HG03520 (cell line): ENCODE measurements at regions not wholly inside any gene's neighbourhood (a gene's known extent, or its start where the extent isn't known, plus 50 kb on each side); places are given as distances from the start of the nearest gene placed in this dataset.
"Not testable (repeated sequence)": the region's sequence is repeated elsewhere in the genome, so short reads cannot be mapped to it uniquely, and the experiment has no call there.

Experiments
- ATAC-seq: cut with Tn5 transposase; IDR thresholded peaks from one replicate; pipeline ENCODE4 v1.9.1; 2021; ENCODE audit warnings: mild to moderate bottlenecking, moderate library complexity; ENCODE audit not compliant: unreplicated experiment

- no peak for ATAC-seq
Measured at GRCh38 chr4:74543983-74544382, 99.0 kb downstream of the AREG start.

GRCh38 chr4:74544655-74545361, 99.9 kb downstream of the AREG start:
- ATAC-seq = no peak

GRCh38 chr4:74545448-74545847, 100.5 kb downstream of the AREG start:
- ATAC-seq = no peak

DNA sequence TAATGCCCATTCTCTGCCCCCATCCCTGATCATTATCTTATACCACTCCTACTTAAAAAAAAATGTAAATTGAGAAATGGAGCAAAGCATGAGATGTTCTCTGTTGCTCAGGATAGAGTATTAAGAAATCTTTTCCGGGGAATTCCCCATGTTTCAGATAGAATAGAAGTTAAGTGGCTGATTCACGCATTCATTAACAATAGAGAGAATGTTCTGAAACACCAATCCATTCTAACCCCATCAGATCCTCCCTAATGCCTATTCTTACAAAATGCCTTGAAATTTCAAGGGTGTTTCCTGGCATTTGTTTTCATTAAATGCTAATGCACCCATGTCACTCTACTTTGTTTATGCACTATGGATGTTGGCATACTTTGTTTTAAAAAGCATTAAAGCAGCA, 101.1 kb downstream of the AREG start:
- ATAC-seq = no peak

DNA sequence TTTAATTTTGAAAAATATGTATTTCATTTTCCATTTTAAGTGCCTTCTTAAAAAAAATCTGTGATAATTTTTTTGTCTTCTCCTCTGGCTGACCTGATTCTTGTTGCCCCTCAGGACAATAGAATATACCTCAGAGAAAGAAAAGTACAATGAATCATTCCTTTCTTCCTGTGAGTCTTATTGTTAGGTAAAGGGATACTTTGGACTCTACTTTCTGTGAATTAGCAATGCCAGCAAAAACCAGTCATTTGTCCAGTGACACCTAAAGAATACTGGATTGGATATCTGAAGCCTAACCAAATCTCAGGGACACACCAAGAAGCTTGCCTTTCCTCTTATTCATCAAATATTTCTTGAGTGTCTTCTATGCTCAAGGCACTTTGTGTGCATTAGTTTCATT, 102.1 kb downstream of the AREG start:
- no peak for ATAC-seq

GRCh38 chr4:74548561-74548960, 103.6 kb downstream of the AREG start:
- ATAC-seq = no peak

GRCh38 chr4:74549936-74550335, 105.0 kb downstream of the AREG start:
- ATAC-seq = no peak

DNA sequence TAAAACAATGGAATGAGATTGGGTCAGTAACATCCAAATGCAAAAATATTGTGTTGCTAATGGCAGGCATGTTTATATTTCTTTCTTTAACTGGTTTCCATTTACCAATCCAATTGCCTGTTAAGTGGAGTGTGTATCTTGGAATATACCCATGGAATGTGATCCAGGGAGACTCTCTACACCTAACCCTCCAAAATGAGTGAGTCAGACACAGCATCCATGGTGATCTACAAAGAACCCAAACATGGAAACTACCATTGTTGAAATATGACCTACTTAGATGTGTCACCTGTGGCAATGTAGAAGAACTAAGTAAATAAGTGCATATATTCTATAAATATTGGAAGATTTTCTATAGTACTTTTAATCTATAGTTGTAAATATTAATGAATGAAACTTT, 110.3 kb downstream of the AREG start:
- ATAC-seq = no peak

DNA sequence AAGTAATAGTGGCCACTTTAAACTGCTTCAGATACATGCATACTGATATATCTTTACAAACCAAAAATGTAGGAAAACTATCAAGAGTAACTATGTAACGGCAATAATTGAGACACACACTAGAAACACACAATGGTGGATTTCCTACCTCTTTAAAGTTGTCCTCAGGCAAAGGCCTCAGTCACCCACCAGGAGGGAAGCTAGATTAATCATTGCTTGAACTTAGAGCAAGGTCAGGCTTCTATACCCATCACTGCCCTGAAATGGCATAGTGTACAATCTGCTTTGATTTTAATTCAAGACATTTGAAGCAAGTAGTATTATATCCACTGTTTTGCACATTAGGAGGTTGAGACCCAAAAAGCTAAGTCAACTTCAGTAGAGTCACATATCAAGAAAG, 110.9 kb downstream of the AREG start:
- ATAC-seq = no peak

DNA sequence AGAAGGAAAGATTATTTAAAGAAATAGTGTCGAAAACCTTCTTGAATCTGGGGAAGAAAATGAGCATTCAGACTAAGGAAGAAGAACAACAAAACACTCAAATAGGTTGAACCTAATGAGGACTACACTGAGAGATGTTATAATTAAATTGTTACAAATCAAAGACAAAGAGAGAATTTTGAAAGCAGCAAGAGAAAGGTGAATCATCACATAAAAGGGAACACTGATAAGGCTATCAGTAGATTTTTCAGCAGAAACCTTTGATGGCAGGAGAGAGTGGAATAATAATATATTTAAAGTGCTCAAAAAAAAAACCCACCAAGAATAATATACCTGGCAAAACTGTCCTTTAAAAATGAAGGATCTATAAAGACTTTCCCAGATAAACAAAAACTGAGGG, 114.9 kb downstream of the AREG start:
- ATAC-seq = no peak

GRCh38 chr4:74567981-74568380, 123.0 kb downstream of the AREG start:
- no peak for ATAC-seq

DNA sequence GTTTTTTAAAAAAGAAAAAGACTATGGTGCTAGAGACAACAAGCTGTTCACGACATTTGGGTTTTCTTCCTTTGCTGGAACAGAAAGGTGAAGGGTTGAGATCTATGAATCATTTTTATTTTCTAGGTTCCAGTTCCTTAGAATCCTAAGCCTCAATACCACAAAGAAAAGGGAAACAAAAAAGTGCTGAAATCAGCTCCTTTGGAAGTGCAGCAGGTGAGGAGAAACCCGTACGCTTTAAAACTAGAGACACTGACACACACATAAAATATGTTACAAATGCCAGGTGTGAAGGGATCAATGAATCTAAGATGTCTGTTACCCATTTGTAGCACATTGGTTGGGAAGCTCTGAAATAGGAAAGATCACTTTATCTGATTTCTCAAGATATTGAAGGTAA, 125.2 kb downstream of the AREG start:
- ATAC-seq = no peak

DNA sequence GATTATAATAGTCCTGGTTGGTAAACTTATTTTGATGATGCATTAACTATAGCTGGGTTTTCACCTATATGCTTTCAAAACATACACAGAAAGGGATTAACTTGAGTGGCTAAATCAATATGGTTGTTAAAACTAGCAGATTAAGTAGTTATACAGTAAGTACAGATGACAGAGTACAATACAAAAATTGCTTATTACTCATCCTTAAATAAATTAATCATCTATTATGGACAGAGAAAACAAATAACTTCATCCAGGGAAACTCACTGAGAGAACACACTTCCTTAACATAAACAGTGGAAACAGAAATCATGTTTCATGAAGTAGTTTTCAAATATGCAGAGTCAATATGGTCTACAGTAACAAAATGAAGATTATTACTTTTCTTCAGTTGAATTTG, 133.4 kb downstream of the AREG start:
- no peak for ATAC-seq

- ATAC-seq = not testable (repeated sequence)
Measured at GRCh38 chr4:74578865-74579264, 133.9 kb downstream of the AREG start.

- ATAC-seq = no peak
Measured at GRCh38 chr4:74583089-74583700, 138.3 kb downstream of the AREG start.

DNA sequence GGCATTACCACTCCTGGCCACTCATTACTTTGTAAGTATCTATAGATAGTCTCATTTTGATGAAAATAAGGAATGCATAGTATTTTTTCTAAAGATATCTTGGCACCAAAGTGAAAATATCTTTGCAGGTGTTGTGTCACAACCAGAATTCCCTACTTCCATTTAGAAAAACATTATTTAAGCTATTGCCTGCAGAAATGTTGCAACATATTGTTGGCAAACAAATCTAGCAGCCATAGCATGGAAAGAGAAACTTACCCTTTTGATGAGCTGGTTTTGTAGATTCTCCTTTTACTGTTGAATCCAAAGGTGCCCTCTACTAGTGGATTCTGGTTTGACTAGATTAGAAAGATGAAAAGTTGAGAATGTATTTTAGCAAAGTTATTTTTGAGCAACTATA, 138.8 kb downstream of the AREG start:
- ATAC-seq = no peak

GRCh38 chr4:74588350-74588749, 143.4 kb downstream of the AREG start:
- ATAC-seq = no peak

DNA sequence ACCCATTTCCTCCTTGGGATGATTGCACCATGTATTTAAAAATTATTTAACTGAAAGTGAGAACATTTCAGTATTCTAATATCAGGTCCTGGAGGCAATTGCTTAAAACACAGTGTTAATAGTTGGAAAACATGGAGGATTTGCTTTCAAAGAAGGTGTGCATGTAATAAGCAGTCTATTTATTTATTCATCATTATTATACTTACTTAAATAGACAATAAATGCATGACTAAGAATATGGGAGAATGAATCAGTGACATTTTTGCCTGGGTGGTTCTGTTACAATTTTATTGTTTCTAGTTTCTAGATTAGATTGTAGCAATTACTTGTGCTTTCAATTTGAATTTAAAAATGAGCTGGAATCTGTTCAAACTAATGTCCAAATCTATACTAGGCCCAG, 145.5 kb downstream of the AREG start:
- ATAC-seq = no peak

DNA sequence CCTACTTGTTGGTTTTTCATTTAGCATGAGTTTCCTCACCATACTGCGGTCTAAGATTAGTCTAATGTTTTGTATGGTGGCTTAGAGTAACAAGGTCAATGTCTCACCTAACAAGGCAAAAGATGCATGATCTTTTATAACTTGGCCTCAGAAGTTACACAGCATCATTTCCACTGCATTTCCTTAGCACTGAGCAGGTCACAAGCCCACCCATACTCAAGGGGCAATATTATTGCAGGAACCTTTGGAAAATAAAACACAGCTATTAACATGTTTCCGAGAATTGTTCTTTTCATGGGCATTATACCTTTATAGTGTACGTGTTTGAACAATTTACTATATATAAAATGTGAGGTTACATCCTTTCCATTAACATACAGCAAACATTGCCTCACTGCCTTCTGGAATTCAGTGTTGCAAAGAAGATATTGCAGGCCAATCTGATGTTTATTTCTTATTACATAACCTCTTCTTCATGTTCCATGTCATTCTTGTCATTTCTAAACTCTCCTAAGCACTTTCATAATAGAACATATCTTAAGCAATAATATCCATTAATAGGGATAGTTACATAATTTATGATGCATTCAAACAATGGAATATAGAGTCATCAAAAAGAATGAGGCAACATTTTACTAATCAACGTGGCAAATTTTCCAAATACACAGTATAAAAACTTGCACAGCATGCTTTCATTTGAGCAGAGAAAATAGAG, 153.8 kb downstream of the AREG start:
- ATAC-seq = no peak

DNA sequence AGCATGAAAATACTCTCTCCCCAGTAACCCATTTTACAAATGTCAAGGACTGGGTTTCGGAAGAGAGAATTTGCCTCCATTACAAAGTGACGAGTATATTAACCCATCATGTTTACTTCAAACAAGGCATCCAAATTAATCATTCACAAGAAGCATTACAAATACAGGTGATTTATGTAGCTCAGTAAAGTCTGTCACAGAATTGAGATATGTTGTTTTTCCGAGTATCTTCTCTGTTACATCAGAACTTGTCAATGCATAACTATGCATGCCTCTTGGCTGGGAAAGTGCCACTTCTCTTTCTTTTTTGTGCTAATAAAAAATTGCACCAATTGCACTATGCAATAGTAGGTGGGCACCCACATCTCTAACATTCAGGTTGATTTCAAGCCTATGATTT, 158.2 kb downstream of the AREG start:
- no peak for ATAC-seq

DNA sequence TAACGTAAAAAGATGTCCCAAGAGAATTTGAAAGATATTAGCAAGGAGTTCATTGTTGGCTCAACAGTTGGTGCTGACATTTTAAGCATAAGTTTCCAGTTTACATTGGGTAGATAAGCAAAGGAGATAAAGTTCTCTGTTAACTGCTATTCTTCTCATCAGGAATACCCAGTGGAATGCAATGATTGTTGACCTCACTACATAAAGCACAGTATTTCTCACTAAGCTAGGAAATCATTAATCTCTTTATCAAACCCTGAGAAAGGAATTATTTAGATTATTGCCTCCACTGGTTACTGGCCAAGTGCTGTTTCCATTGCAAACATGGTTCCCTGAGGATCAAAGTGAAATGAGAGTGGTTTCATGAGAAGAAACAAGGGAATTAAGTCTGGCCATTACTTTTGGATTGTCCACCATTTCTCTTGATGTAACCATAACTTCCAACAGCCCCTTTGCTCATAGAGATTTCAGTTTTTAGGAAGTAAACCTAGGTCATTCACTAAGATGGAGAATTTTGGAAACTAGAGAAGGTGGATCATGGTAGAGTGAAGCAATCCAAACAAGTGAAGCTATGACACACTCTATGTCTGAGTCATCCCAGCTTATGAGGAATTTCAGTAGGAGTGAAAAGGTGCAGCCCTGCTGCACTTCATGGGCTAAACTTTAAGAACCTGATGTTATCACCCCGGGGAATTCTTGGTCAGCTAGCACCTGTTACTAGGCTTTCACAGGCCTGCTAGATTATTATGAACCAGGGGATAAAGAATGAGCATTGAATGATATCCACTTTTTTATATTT, 163.4 kb downstream of the AREG start:
- ATAC-seq = no peak
